Parathyroid adenoma (tissue), 2 donors: ENCODE measurements at regions not wholly inside any gene's neighbourhood (a gene's known extent, or its start where the extent isn't known, plus 50 kb on each side); places are given as distances from the start of the nearest gene placed in this dataset.

Experiments
- H2AFZ ChIP-seq: fragments of 300-600 bp; sonication (generic); one replicate; pipeline ENCODE4 v1.7.0; 2017; ENCODE audit warnings: antibody characterized with exemption, mild to moderate bottlenecking
- H3K27ac ChIP-seq: fragments of 300-600 bp; sonication (generic); one replicate; pipeline ENCODE4 v1.7.0; 2017
- H3K27me3 ChIP-seq: fragments of 300-600 bp; sonication (generic); one replicate; pipeline ENCODE4 v1.7.0; 2017; ENCODE audit warnings: low read length; ENCODE audit not compliant: control insufficient read depth, insufficient read depth
- H3K36me3 ChIP-seq: fragments of 300-600 bp; sonication (generic); one replicate; pipeline ENCODE4 v1.7.0; 2017; ENCODE audit warnings: low read length; ENCODE audit not compliant: control insufficient read depth, insufficient read depth
- H3K4me1 ChIP-seq: fragments of 300-600 bp; sonication (generic); one replicate; pipeline ENCODE4 v1.7.0; 2017; ENCODE audit warnings: control low read depth
- H3K4me2 ChIP-seq: fragments of 300-600 bp; sonication (generic); one replicate; pipeline ENCODE4 v1.7.0; 2017; ENCODE audit warnings: low read length
- H3K4me3 ChIP-seq: fragments of 300-600 bp; sonication (generic); one replicate; pipeline ENCODE4 v1.7.0; 2017; ENCODE audit warnings: low read depth, low read length
- H3K79me2 ChIP-seq: fragments of 300-600 bp; sonication (generic); one replicate; pipeline ENCODE4 v1.7.0; 2017; ENCODE audit warnings: control low read depth
- H3K9ac ChIP-seq: fragments of 300-600 bp; sonication (generic); one replicate; pipeline ENCODE4 v1.7.0; 2017; ENCODE audit warnings: mild to moderate bottlenecking
- H3K9me3 ChIP-seq: fragments of 300-600 bp; sonication (generic); one replicate; pipeline ENCODE4 v1.7.0; 2017; ENCODE audit warnings: low read length; ENCODE audit not compliant: control insufficient read depth
- TF ChIP-seq, protein P1 (sequence below): fragments of 300-600 bp; sonication (generic); IDR thresholded peaks from one replicate; pipeline ENCODE4 v1.7.0; 2017; ENCODE audit warnings: antibody characterized with exemption, mild to moderate bottlenecking
- donor health status: primary hyperparathyroidism.

DNA sequence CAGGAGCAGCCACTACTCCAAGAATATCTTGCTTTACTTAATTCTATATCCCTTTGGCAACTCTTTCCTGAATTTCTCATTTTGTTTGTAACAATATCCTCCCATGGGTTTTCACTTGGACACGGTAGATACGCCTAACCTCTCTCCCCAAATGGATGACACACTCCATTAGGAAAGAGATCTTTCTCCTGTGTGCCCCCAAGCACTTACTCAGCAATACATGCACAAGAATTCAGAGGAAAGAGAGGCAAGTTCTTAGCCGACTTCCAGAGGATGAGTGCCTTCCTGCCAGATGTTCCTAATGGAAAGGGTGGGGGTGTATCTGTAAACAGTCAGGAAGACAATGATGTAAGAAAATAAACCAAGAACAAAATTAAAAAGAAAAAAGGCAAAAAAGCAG, 844.5 kb downstream of the NLGN4Y start:
- H3K4me3 ChIP-seq = no peak overlapping the region
- no peak overlapping the region for H3K9ac ChIP-seq
- H3K4me2 ChIP-seq = no peak overlapping the region
- no peaks in the 10 kb centered on the region for H3K27me3 ChIP-seq
- H3K4me1 ChIP-seq = no peaks in the 10 kb centered on the region
- no peak overlapping the region for H2AFZ ChIP-seq
- TF ChIP-seq, protein P1, sequence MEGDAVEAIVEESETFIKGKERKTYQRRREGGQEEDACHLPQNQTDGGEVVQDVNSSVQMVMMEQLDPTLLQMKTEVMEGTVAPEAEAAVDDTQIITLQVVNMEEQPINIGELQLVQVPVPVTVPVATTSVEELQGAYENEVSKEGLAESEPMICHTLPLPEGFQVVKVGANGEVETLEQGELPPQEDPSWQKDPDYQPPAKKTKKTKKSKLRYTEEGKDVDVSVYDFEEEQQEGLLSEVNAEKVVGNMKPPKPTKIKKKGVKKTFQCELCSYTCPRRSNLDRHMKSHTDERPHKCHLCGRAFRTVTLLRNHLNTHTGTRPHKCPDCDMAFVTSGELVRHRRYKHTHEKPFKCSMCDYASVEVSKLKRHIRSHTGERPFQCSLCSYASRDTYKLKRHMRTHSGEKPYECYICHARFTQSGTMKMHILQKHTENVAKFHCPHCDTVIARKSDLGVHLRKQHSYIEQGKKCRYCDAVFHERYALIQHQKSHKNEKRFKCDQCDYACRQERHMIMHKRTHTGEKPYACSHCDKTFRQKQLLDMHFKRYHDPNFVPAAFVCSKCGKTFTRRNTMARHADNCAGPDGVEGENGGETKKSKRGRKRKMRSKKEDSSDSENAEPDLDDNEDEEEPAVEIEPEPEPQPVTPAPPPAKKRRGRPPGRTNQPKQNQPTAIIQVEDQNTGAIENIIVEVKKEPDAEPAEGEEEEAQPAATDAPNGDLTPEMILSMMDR = no peak
- no peak overlapping the region for H3K27ac ChIP-seq
- no peaks in the 10 kb centered on the region for H3K9me3 ChIP-seq
- H3K36me3 ChIP-seq = no peaks in the 10 kb centered on the region
- H3K79me2 ChIP-seq = no peaks in the 10 kb centered on the region

DNA sequence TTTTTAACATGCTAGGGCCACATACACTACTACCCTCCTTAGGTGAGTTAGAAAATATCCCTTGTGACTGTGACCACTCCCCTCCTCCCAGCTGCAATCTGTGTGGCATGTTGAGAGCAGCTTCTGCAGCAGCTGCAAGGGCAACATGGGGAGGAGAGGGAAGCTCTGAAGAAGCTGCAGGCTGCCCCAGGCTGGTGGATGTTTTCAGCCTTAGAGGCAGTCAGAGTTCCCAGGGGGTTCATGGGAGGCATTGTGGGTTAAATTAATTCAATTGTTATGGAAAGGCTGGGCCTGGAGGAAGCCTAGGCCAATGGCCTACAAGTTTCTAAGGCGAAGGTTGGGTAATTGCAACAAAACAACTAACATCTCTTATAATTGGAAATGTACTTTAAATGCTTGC, 860.8 kb downstream of the NLGN4Y start:
- Histone ChIP-seq H3K79me2 (no peaks in the 10 kb centered on the region), H2AFZ (no peak overlapping the region), H3K4me1 (no peaks in the 10 kb centered on the region), H3K9me3 (no peaks in the 10 kb centered on the region), H3K4me2 (no peak overlapping the region), H3K27ac (no peak overlapping the region), H3K36me3 (no peaks in the 10 kb centered on the region), H3K4me3 (no peak overlapping the region), H3K9ac (no peak overlapping the region), H3K27me3 (no peaks in the 10 kb centered on the region)
- TF ChIP-seq, protein P1 = no peak

DNA sequence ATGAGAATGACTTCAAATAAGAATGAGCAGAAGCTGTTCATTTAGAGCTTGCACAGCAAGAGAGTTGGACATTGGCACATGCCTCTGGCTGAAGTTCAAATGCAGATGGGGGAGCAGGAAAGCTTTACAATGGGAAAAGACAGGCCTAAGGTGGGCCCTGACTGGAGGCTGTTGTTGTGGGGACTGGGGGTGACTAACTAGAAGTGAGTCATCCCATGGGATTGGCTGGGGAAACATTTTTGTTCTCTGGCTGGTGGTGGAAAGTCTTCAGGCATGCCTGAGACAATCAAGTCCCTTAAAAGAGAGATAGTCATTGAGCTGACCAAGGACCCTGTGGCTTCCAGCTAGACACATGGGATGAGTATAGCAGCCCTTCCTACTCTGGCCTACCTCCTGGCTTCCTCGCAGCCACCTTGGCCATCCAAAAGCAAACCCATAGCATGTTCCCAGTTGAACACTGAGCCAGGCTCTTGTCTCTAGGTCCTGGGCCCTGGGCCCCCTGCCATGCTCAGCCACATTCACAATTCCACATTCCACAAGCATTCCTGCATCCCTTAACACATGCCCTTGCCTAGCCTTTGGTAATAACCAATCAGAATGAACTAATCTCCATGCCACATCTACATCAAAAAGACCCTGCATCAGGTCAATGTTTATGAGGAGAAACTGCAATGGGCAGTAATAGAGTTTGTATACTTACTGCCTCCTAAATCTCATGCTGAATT, 873.4 kb downstream of the NLGN4Y start:
- Histone ChIP-seq H3K27ac (no peak overlapping the region), H3K36me3 (no peaks in the 10 kb centered on the region), H2AFZ (no peak overlapping the region), H3K4me3 (no peak overlapping the region), H3K79me2 (no peaks in the 10 kb centered on the region), H3K9me3 (no peaks in the 10 kb centered on the region), H3K9ac (no peak overlapping the region), H3K27me3 (no peaks in the 10 kb centered on the region), H3K4me1 (no peaks in the 10 kb centered on the region), H3K4me2 (no peak overlapping the region)
- TF ChIP-seq, protein P1 = no peak

DNA sequence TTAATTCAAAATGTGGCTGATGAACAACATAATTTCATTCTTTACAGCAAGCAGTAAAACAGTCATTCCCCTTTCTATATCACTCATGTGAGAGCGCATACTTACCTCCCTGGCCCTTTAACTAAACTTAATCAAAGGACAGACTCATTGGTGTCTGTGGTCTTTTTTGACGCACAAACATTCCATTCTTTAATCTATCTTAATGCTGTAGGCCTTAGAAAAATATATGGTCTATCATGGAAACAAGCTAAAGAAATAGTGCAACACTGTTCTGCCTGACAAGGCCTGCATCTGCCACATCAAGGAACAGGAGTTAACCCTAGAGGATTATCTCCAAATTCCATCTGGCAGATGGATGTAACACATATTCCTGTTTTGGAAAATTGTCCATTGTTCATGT, 878.1 kb downstream of the NLGN4Y start:
- TF ChIP-seq, protein P1 = no peak

DNA sequence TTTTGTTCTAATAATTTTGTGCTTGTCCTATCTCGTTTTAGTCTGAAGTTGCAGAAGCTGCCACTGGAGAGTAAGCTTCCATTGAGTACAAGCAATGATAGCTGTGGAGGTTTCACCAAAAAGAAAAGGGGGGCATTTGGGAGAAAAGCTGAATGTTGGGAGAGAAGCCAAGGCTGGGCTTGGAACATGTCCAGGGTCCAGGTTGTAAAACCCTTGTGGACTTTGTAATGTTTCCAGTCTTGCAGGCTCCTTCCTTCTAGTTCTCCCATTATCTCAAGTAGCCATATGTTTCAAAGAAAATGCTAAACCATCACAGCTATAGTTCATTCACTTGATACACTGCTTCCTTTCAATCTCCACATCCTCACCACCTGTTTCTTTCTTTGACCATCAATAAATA, 880.2 kb downstream of the NLGN4Y start:
- no peaks in the 10 kb centered on the region for H3K4me1 ChIP-seq
- H3K9ac ChIP-seq = no peak overlapping the region
- H2AFZ ChIP-seq = no peak overlapping the region
- H3K27ac ChIP-seq = no peak overlapping the region
- no peak overlapping the region for H3K4me3 ChIP-seq
- H3K4me2 ChIP-seq = no peak overlapping the region
- no peaks in the 10 kb centered on the region for H3K79me2 ChIP-seq
- no peaks in the 10 kb centered on the region for H3K27me3 ChIP-seq
- no peaks in the 10 kb centered on the region for H3K9me3 ChIP-seq
- no peaks in the 10 kb centered on the region for H3K36me3 ChIP-seq
- TF ChIP-seq, protein P1 = no peak

More for the DNA sequence above, 878.1 kb downstream of the NLGN4Y start:
- no peak overlapping the region for H3K4me2 ChIP-seq
- no peak overlapping the region for H3K9ac ChIP-seq
- no peak overlapping the region for H3K4me3 ChIP-seq
- H3K27me3 ChIP-seq = no peaks in the 10 kb centered on the region
- no peaks in the 10 kb centered on the region for H3K36me3 ChIP-seq
- H3K9me3 ChIP-seq = no peaks in the 10 kb centered on the region
- no peaks in the 10 kb centered on the region for H3K4me1 ChIP-seq
- H3K27ac ChIP-seq = no peak overlapping the region
- H2AFZ ChIP-seq = no peak overlapping the region
- no peaks in the 10 kb centered on the region for H3K79me2 ChIP-seq
